ENCODE measurements at regions not wholly inside any gene's neighbourhood (a gene's known extent, or its start where the extent isn't known, plus 50 kb on each side); places are given as distances from the start of the nearest gene placed in this dataset.

DNA sequence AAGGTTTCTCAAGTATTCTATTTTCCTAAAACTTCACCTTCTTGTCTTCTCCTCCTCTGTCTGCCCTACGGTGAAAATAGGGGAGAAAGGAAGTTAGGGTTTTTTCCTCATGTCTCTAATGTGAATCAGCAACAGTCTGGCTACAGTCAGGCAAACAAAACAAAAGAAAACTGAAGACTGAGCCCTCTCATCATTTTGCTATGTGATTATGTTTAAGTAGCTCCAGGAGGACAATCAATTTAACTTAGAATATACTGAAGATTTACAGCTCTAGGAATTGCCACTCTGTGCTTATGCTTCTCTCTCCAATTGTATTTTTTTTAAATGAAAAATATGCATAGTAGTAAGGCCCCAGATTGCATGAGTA, 316.2 kb downstream of the GPAT3 start:
- intact Hi-C loops (cut with DNase I) = no loop called here

DNA sequence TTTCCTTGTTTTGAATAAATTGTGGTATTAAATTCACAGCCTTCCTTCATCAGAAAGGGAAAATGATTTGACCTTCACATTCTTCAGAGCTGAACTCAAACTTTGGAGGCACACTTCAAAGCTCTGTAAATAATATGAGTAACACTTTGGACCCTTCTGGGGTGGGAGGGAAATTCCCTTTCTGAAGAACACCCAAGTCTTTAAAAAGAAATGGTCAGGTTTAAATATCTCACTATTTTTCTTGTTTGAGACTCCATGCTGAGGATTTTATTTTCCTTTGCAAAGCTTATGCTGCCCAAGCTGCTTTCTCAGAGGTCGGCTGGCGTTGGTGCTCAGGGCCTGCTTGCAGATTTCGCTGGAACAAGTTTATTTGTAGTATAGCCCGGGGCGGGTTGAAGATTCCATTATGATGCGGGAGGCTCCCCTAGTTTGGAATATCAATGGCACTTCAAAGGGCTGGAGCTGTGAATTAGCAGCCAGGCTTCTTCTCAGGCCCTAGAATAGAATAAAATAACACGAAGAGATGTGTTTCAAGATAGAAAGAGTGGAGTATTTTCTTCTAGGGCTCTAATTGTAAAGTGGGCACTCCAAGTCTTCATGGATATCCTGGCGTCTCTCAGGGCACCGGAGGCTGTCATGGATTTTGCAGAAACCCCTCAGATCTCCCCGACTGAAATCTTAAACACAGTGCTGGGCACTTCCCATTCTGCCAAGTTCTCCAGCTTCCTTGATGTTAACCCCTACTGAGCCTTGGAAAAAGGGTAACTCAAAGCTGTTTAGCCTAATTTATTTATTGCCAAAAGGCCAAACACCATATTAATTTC, 315.6 kb downstream of the GPAT3 start:
- no peaks in the 10 kb centered on the region for H3K36me3 ChIP-seq (ENCODE audit: insufficient read depth in 1 of 2, low read depth in 1 of 2)
- H3K27me3 ChIP-seq (ENCODE audit: insufficient read depth in 3 of 3, low read length in 2 of 3) = no peaks in the 10 kb centered on the region
- H3K4me1 ChIP-seq = no peaks in the 10 kb centered on the region
- intact Hi-C loops (cut with DNase I) = no loop called here
- TF ChIP-seq, protein P1, sequence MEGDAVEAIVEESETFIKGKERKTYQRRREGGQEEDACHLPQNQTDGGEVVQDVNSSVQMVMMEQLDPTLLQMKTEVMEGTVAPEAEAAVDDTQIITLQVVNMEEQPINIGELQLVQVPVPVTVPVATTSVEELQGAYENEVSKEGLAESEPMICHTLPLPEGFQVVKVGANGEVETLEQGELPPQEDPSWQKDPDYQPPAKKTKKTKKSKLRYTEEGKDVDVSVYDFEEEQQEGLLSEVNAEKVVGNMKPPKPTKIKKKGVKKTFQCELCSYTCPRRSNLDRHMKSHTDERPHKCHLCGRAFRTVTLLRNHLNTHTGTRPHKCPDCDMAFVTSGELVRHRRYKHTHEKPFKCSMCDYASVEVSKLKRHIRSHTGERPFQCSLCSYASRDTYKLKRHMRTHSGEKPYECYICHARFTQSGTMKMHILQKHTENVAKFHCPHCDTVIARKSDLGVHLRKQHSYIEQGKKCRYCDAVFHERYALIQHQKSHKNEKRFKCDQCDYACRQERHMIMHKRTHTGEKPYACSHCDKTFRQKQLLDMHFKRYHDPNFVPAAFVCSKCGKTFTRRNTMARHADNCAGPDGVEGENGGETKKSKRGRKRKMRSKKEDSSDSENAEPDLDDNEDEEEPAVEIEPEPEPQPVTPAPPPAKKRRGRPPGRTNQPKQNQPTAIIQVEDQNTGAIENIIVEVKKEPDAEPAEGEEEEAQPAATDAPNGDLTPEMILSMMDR (IDR thresholded peaks at IDR 0.05) = no peak
- 43 to 47% (median 45%) methylated on average over 10 of the region's 10 CpGs for WGBS, 3 donors
- H3K9me3 ChIP-seq = no peaks in the 10 kb centered on the region
- ATAC-seq (no peak), DNase-seq (no peak)
- no peak overlapping the region for H3K27ac ChIP-seq
- no peak overlapping the region for H3K4me3 ChIP-seq

More for the DNA sequence above, 316.2 kb downstream of the GPAT3 start:
- no peak overlapping the region for H3K4me3 ChIP-seq
- DNase-seq (no peak), ATAC-seq (no peak)
- H3K4me1 ChIP-seq = no peaks in the 10 kb centered on the region
- no peaks in the 10 kb centered on the region for H3K9me3 ChIP-seq
- no peaks in the 10 kb centered on the region for H3K27me3 ChIP-seq (ENCODE audit: insufficient read depth in 3 of 3, low read length in 2 of 3)
- H3K27ac ChIP-seq = no peak overlapping the region
- TF ChIP-seq, protein P1 (IDR thresholded peaks at IDR 0.05) = no peak
- WGBS, 3 donors = 40 to 50% (median 43%) methylated on average over 1 of the region's 1 CpG
- H3K36me3 ChIP-seq (ENCODE audit: insufficient read depth in 1 of 2, low read depth in 1 of 2) = no peaks in the 10 kb centered on the region

DNA sequence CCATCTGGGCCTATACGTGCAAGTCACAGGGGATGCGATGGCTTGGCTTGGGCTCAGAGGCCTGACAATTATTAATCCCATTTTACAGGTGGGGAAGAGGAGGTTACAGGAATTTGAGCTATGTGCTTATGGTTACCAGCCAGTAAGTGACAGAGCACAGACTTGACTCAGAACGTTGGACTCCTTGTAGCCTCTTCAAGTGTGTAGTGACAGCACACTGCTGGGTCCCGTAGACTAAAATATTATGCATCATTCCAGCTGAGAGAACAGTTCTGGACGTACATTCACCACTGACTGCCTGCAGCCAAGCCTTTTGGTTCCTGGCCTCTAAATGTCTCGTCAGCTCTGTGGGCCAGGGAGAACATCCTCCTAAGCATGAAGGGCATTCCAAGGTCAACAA, 314.5 kb downstream of the GPAT3 start:
- intact Hi-C loops (cut with DNase I) = no loop called here
- TF ChIP-seq, protein P1 (IDR thresholded peaks at IDR 0.05) = no peak

DNA sequence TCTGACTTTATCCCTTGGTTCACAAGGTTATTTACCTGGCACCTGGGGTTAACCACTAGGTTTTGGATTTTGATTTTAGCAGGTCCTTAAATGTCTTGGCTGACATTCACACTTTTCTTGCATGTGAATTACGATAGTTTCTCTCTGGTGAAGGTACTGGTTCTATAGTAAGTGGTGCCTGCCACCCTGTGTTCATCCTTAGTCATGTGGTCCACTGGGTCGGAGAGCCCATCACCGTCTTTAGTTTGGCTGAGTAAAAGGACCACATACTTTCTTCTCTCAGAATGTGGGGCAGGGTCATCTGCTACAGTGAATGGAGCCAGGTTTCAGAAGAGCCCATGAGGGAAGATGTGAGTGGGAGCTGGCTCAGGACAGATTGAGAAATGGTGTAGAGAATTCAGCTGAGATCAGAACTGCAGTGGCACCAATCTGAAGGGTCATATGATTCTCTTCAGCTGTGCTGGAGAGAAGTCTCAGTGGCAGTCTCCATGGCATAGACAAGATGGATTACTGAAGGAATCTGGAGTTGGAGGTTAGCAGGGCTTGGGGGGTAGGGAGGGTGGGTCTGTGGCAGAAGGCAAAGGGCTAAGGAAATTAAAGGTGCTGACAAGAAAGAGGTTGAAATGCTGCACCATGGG, 310.4 kb downstream of the GPAT3 start:
- Histone ChIP-seq H3K36me3 (ENCODE audit: insufficient read depth in 1 of 2, low read depth in 1 of 2) (no peaks in the 10 kb centered on the region), H3K9me3 (no peaks in the 10 kb centered on the region), H3K4me3 (no peak overlapping the region), H3K27me3 (ENCODE audit: insufficient read depth in 3 of 3, low read length in 2 of 3) (no peaks in the 10 kb centered on the region), H3K4me1 (no peaks in the 10 kb centered on the region), H3K27ac (no peak overlapping the region)
- 60 to 74% (median 65%) methylated on average over 3 of the region's 3 CpGs for WGBS, 3 donors
- TF ChIP-seq, protein P1 (IDR thresholded peaks at IDR 0.05) = no peak
- intact Hi-C loops (cut with DNase I) = no loop called here
- DNase-seq (no peak), ATAC-seq (no peak)

More for the DNA sequence above, 314.5 kb downstream of the GPAT3 start:
- DNase-seq (no peak), ATAC-seq (no peak)
- WGBS, 3 donors = 63 to 75% (median 66%) methylated on average over 6 of the region's 6 CpGs
- Histone ChIP-seq H3K9me3 (no peaks in the 10 kb centered on the region), H3K27ac (no peak overlapping the region), H3K4me3 (no peak overlapping the region), H3K4me1 (no peaks in the 10 kb centered on the region), H3K36me3 (ENCODE audit: insufficient read depth in 1 of 2, low read depth in 1 of 2) (no peaks in the 10 kb centered on the region), H3K27me3 (ENCODE audit: insufficient read depth in 3 of 3, low read length in 2 of 3) (no peaks in the 10 kb centered on the region)

Data from psoas muscle (tissue), 7 donors.